ENCODE measurements at regions not wholly inside any gene's neighbourhood (a gene's known extent, or its start where the extent isn't known, plus 50 kb on each side); places are given as distances from the start of the nearest gene placed in this dataset.
"Not testable (repeated sequence)": the region's sequence is repeated elsewhere in the genome, so short reads cannot be mapped to it uniquely, and the experiment has no call there.

GRCh38 chrX:123788193-123788592, 55.3 kb upstream of the THOC2 start:
- DNase-seq; H3K36me3 ChIP-seq; H3K9me3 ChIP-seq; intact Hi-C loops (cut with DNase I; ENCODE audit: low total_unique reads); H3K4me1 ChIP-seq; H3K4me3 ChIP-seq; H3K27me3 ChIP-seq (replicated peaks in 1 of 7); H3K27ac ChIP-seq: not testable (repeated sequence)
- WGBS, 5 donors: 88 to 97% (median 93%) methylated on average over 13 to 15 of the region's 15 CpGs

- Histone ChIP-seq H3K27ac (no peak overlapping the region), H3K27me3 (replicated peaks in 1 of 7) (no peaks in the 10 kb centered on the region), H3K9me3 (no peaks in the 10 kb centered on the region), H3K36me3 (no peaks in the 10 kb centered on the region), H3K4me1 (no peaks in the 10 kb centered on the region), H3K4me3 (no peak overlapping the region)
- intact Hi-C loops (cut with DNase I; ENCODE audit: low total_unique reads): no loop called here
- TF ChIP-seq POLR2A (IDR thresholded peaks at IDR 0.05): no peak
- no peak for DNase-seq
Observed at GRCh38 chrX:123788744-123789143, 55.9 kb upstream of the THOC2 start.

- Histone ChIP-seq H3K4me1 (no peaks in the 10 kb centered on the region), H3K27me3 (replicated peaks in 1 of 7) (no peaks in the 10 kb centered on the region), H3K36me3 (no peaks in the 10 kb centered on the region), H3K9me3 (no peaks in the 10 kb centered on the region), H3K27ac (no peak overlapping the region), H3K4me3 (no peak overlapping the region)
- peak; percentile 27 for DNase-seq
- intact Hi-C loops (cut with DNase I; ENCODE audit: low total_unique reads): no loop called here
- 78 to 95% (median 90%) methylated on average over 5 to 8 of the region's 8 CpGs for WGBS, 5 donors
- TF ChIP-seq POLR2A (IDR thresholded peaks at IDR 0.05) (no peak), POLR2AphosphoS5 (IDR thresholded peaks at IDR 0.05) (no peak)
- TF ChIP-seq, protein P1, sequence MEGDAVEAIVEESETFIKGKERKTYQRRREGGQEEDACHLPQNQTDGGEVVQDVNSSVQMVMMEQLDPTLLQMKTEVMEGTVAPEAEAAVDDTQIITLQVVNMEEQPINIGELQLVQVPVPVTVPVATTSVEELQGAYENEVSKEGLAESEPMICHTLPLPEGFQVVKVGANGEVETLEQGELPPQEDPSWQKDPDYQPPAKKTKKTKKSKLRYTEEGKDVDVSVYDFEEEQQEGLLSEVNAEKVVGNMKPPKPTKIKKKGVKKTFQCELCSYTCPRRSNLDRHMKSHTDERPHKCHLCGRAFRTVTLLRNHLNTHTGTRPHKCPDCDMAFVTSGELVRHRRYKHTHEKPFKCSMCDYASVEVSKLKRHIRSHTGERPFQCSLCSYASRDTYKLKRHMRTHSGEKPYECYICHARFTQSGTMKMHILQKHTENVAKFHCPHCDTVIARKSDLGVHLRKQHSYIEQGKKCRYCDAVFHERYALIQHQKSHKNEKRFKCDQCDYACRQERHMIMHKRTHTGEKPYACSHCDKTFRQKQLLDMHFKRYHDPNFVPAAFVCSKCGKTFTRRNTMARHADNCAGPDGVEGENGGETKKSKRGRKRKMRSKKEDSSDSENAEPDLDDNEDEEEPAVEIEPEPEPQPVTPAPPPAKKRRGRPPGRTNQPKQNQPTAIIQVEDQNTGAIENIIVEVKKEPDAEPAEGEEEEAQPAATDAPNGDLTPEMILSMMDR (IDR thresholded peaks at IDR 0.05 in 8 of 11, conservative IDR thresholded peaks at IDR 0.05 in 3 of 11): no peak
Observed at GRCh38 chrX:123797543-123798447, 62.1 kb upstream of the XIAP start.

GRCh38 chrX:123798706-123799430, 61.0 kb upstream of the XIAP start:
- H3K27me3 ChIP-seq (replicated peaks in 1 of 7); H3K36me3 ChIP-seq; H3K4me1 ChIP-seq; intact Hi-C loops (cut with DNase I; ENCODE audit: low total_unique reads); H3K4me3 ChIP-seq; H3K27ac ChIP-seq; H3K9me3 ChIP-seq: not testable (repeated sequence)
- peak; percentile 33 for DNase-seq
- 73 to 94% (median 77%) methylated on average over 9 to 12 of the region's 13 CpGs for WGBS, 5 donors

- WGBS, 5 donors: 40 to 93% (median 83%) methylated on average over 1 to 2 of the region's 2 CpGs
- Histone ChIP-seq H3K4me3 (no peak overlapping the region), H3K4me1 (no peaks in the 10 kb centered on the region), H3K36me3 (no peaks in the 10 kb centered on the region), H3K27ac (no peak overlapping the region), H3K9me3 (no peaks in the 10 kb centered on the region), H3K27me3 (replicated peaks in 1 of 7) (no peaks in the 10 kb centered on the region)
- DNase-seq: peak; percentile 6
- no peak for TF ChIP-seq POLR2AphosphoS5 (IDR thresholded peaks at IDR 0.05)
- TF ChIP-seq POLR2A (IDR thresholded peaks at IDR 0.05): no peak
- TF ChIP-seq, protein P1 (IDR thresholded peaks at IDR 0.05 in 8 of 11, conservative IDR thresholded peaks at IDR 0.05 in 3 of 11): no peak
- intact Hi-C loops (cut with DNase I; ENCODE audit: low total_unique reads): no loop called here
Observed at GRCh38 chrX:123801901-123802300, 58.0 kb upstream of the XIAP start.
